IPS DF 6.9 (cell line): ENCODE measurements at regions not wholly inside any gene's neighbourhood (a gene's known extent, or its start where the extent isn't known, plus 50 kb on each side); places are given as distances from the start of the nearest gene placed in this dataset.
"Not testable (repeated sequence)": the region's sequence is repeated elsewhere in the genome, so short reads cannot be mapped to it uniquely, and the experiment has no call there.

ENCODE experiments used
- DNase-seq: peaks from one replicate; pipeline ENCODE4 v3.0.0-alpha.2; 2013; ENCODE audit warnings: low read depth, low spot score
- H3K27ac ChIP-seq: one replicate; pipeline ENCODE4 v1.5.1; 2013; ENCODE audit warnings: low read length, control low read depth
- H3K27me3 ChIP-seq: 2 replicates; pipeline ENCODE4 v1.6.1; 2013; ENCODE audit warnings: mild to moderate bottlenecking, low read length; ENCODE audit not compliant: control insufficient read depth, insufficient read depth
- H3K36me3 ChIP-seq: 2 replicates; pipeline ENCODE4 v1.6.1; 2013; ENCODE audit warnings: low read length; ENCODE audit not compliant: control insufficient read depth, insufficient read depth
- H3K4me1 ChIP-seq: 2 replicates; pipeline ENCODE4 v1.6.1; 2013; ENCODE audit warnings: low read length; ENCODE audit not compliant: control insufficient read depth, insufficient read depth
- H3K4me3 ChIP-seq: 2 replicates; pipeline ENCODE4 v1.5.1; 2013; ENCODE audit warnings: mild to moderate bottlenecking, low read length
- H3K9me3 ChIP-seq: 2 replicates; pipeline ENCODE4 v1.6.1; 2013; ENCODE audit warnings: low read length, inconsistent platforms; ENCODE audit not compliant: control insufficient read depth, insufficient read depth
- WGBS: extraction: QIAGEN DNeasy Blood & Tissue Kit; methylation state at CpG from one replicate; pipeline ENCODE4 v1.1.7; 2013; ENCODE audit warnings: mixed read lengths, missing lambda C conversion rate; ENCODE audit not compliant: insufficient read length, insufficient coverage; 5-methylcytosine and 5-hydroxymethylcytosine counted together

GRCh38 chr4:189630913-189631567 is 309.6 kb upstream of the FRG1 start:
- no CpG with 5 or more reads among the region's 6 CpGs for WGBS
- not testable (repeated sequence) for H3K27me3 ChIP-seq, DNase-seq, H3K27ac ChIP-seq, H3K9me3 ChIP-seq, H3K4me3 ChIP-seq, H3K36me3 ChIP-seq, H3K4me1 ChIP-seq

GRCh38 chr4:189631568-189631916 is 309.1 kb upstream of the FRG1 start:
- not testable (repeated sequence) for H3K27ac ChIP-seq, H3K4me1 ChIP-seq, DNase-seq, H3K27me3 ChIP-seq, H3K9me3 ChIP-seq, H3K36me3 ChIP-seq, H3K4me3 ChIP-seq
- no CpG with 5 or more reads among the region's 9 CpGs for WGBS

DNA sequence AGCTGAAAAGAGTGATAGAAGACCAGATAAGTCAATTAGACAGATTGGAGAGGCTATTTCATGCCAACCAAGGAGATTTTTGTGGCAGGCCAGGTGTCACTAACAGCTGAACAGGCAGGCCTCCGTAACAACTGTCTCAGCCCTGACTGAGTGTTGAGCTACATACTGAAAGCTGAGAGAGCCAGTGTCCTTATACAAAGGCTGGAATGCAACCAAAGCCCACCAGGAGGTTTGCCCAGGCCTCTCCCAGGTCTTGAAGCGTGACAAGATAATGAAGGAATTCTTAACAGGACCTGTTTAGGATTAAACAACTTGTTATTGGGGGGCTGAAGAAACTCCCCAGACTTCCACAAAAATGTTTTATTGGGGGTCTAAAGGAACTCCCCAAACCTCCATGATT is 290.2 kb upstream of the FRG1 start:
- DNase-seq, H3K27me3 ChIP-seq: not testable (repeated sequence)
- no CpG with 5 or more reads among the region's 2 CpGs for WGBS

GRCh38 chr4:189653130-189653653 is 287.5 kb upstream of the FRG1 start:
- DNase-seq, H3K36me3 ChIP-seq, H3K9me3 ChIP-seq, H3K4me1 ChIP-seq, H3K27ac ChIP-seq, H3K4me3 ChIP-seq, H3K27me3 ChIP-seq: not testable (repeated sequence)
- WGBS: no CpG with 5 or more reads among the region's 3 CpGs

More for the DNA sequence above, 290.2 kb upstream of the FRG1 start:
- not testable (repeated sequence) for H3K4me1 ChIP-seq, H3K4me3 ChIP-seq, H3K27ac ChIP-seq, H3K36me3 ChIP-seq, H3K9me3 ChIP-seq

DNA sequence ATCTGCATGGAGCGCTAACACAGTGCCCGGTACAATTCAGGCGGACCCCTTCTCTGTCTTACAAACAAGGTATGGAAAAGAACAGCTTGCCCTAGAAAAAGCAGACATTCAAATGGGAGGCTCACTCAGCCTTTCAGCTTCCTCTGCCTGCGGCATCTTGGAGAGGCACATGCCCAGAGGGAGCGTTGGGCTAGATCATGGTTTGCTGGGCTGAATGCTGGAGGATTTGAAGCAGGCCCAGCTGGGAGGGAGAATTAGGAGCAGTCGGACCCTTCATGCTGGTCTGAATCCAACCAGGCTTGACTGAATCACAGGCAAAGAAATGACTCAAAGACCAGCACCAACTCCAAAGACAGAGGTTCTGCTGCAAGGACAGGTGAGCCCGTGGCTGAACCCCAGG is 286.7 kb upstream of the FRG1 start:
- no CpG with 5 or more reads among the region's 7 CpGs for WGBS
- H3K9me3 ChIP-seq, H3K4me1 ChIP-seq, H3K27me3 ChIP-seq, H3K4me3 ChIP-seq, DNase-seq, H3K27ac ChIP-seq, H3K36me3 ChIP-seq: not testable (repeated sequence)

DNA sequence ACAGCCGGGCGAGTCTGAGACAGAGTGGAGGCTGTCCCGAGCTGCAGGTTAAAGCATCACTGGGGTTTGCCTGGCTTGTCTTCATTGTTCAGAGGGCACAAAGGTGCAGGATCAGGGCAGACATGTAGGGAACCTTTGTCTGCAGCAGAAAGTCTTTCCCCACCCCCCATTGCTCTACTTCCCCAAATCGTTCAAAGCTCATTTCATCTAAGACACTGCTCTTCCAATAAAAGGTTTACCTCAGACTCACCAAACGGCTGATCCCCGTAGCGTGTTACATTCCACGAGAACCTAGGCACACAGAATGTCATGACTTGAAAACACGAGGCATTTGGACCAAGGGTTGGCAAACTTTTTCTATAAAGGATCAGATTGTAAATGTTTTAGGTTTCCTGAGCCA is 286.3 kb upstream of the FRG1 start:
- not testable (repeated sequence) for DNase-seq, H3K36me3 ChIP-seq, H3K4me1 ChIP-seq, H3K27me3 ChIP-seq, H3K27ac ChIP-seq, H3K4me3 ChIP-seq, H3K9me3 ChIP-seq
- no CpG with 5 or more reads among the region's 9 CpGs for WGBS

- DNase-seq, H3K4me3 ChIP-seq, H3K27me3 ChIP-seq, H3K4me1 ChIP-seq, H3K27ac ChIP-seq, H3K36me3 ChIP-seq, H3K9me3 ChIP-seq: not testable (repeated sequence)
- no CpG with 5 or more reads among the region's 8 CpGs for WGBS
Measured at GRCh38 chr4:189655817-189656216, 284.9 kb upstream of the FRG1 start.

GRCh38 chr4:189656641-189657040 is 284.0 kb upstream of the FRG1 start:
- no peaks in the 10 kb centered on the region for H3K4me1 ChIP-seq
- no CpG with 5 or more reads among the region's 10 CpGs for WGBS
- no peak overlapping the region for H3K4me3 ChIP-seq
- no peak for DNase-seq
- H3K27ac ChIP-seq: no peak overlapping the region
- H3K27me3 ChIP-seq: no peaks in the 10 kb centered on the region
- no peaks in the 10 kb centered on the region for H3K36me3 ChIP-seq
- H3K9me3 ChIP-seq: no peaks in the 10 kb centered on the region

DNA sequence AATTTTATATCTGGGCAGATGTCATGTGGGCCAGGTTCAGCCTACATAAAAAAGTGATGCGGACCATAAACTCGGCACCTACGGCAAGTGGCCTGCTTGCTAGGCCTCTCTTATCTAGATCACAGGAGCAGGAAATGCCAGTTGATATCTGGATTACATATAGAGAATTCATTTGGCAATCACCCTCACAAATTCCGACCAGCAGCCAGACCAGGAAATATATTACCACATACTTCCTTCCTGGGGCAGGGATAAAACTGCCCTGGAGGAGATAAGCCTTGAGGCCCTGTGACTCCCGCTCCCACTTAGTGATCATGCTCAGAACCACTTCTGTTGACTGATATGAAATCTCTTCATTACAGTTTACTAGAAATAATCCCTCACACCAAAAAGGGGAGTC is 282.4 kb upstream of the FRG1 start:
- H3K27me3 ChIP-seq, H3K9me3 ChIP-seq, H3K4me1 ChIP-seq, H3K36me3 ChIP-seq, DNase-seq, H3K27ac ChIP-seq, H3K4me3 ChIP-seq: not testable (repeated sequence)
- WGBS: no CpG with 5 or more reads among the region's 5 CpGs

DNA sequence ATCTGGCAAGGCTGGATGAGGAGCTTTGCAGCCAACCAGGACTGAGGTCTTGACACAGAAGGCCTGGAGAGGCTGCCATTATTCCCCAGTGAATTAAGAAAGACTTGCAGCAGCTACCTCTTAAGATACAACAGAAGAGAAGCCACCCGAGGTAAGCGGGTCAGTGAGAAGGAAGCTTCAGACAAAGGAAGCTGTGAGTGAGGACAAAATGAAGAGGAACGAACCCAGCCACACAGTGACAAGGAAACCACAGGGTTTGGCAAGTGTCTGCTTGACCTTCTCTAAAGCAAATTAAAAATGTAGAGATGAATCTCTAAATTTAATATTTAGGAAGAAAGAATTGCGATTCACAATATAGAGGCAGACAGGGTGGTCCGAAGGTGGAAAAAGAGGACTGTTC is 281.8 kb upstream of the FRG1 start:
- not testable (repeated sequence) for H3K4me1 ChIP-seq, H3K27me3 ChIP-seq, H3K36me3 ChIP-seq, H3K9me3 ChIP-seq, H3K27ac ChIP-seq, H3K4me3 ChIP-seq, DNase-seq
- WGBS: no CpG with 5 or more reads among the region's 5 CpGs

GRCh38 chr4:189659287-189659686 is 281.4 kb upstream of the FRG1 start:
- no peak for DNase-seq
- WGBS: no CpG with 5 or more reads among the region's 10 CpGs
- Histone ChIP-seq H3K27me3 (no peaks in the 10 kb centered on the region), H3K27ac (no peak overlapping the region), H3K4me3 (no peak overlapping the region), H3K9me3 (no peaks in the 10 kb centered on the region), H3K36me3 (no peaks in the 10 kb centered on the region), H3K4me1 (no peaks in the 10 kb centered on the region)
